Cardiac muscle cell (in vitro differentiated cells and primary cell): ENCODE measurements at regions not wholly inside any gene's neighbourhood (a gene's known extent, or its start where the extent isn't known, plus 50 kb on each side); places are given as distances from the start of the nearest gene placed in this dataset.

Experiments used
- DNase-seq, 2 donors: peaks; one replicate each; pipeline versions ENCODE4 v3.0.0 to v3.0.0-alpha.2; 2010 to 2017; ENCODE audit warnings: low read depth in 1 of 2, low spot score in 1 of 2
- H3K27ac ChIP-seq: fragments of 200-600 bp; sonication (generic); 2 replicates; pipeline ENCODE4 v1.5.1; 2016
- H3K27me3 ChIP-seq: fragments of 200-600 bp; sonication (generic); 2 replicates; pipeline ENCODE4 v1.6.0; 2016; ENCODE audit warnings: control low read depth
- H3K36me3 ChIP-seq: fragments of 200-600 bp; sonication (generic); 2 replicates; pipeline ENCODE4 v1.5.1; 2016; ENCODE audit warnings: control low read depth
- H3K4me1 ChIP-seq: fragments of 200-600 bp; sonication (generic); 2 replicates; pipeline ENCODE4 v1.8.1; 2017; ENCODE audit warnings: low read depth, mild to moderate bottlenecking, mixed run types
- H3K4me3 ChIP-seq: fragments of 200-600 bp; sonication (generic); 2 replicates; pipeline ENCODE4 v1.5.1; 2016; ENCODE audit warnings: mild to moderate bottlenecking
- H3K9me3 ChIP-seq: fragments of 200-600 bp; sonication (generic); 2 replicates; pipeline ENCODE4 v1.5.1; 2017; ENCODE audit warnings: low read depth, mild to moderate bottlenecking, control low read depth
- CTCF ChIP-seq: IDR thresholded peaks from 2 replicates; pipeline ENCODE4 v1.5.1; 2012; ENCODE audit warnings: low read depth, mild to moderate bottlenecking, low read length

- no peak for TF ChIP-seq CTCF
- Histone ChIP-seq H3K36me3 (no peaks in the 10 kb centered on the region), H3K4me3 (no peak overlapping the region), H3K27ac (no peak overlapping the region), H3K9me3 (no peaks in the 10 kb centered on the region), H3K27me3 (no peaks in the 10 kb centered on the region), H3K4me1 (no peaks in the 10 kb centered on the region)
- peak in 1 of 2 donors; percentile 50 for DNase-seq
Measured at GRCh38 chr15:67892559-67893377, 52.9 kb upstream of the RNU6-1 start.

- DNase-seq, result no peak
- H3K27ac ChIP-seq, result no peak overlapping the region
- TF ChIP-seq CTCF, result no peak
- H3K36me3 ChIP-seq, result no peaks in the 10 kb centered on the region
- H3K4me3 ChIP-seq, result no peak overlapping the region
- H3K27me3 ChIP-seq, result no peaks in the 10 kb centered on the region
- no peaks in the 10 kb centered on the region for H3K4me1 ChIP-seq
- no peaks in the 10 kb centered on the region for H3K9me3 ChIP-seq
Measured at GRCh38 chr15:67895237-67895636, 55.4 kb upstream of the RNU6-1 start.

- no peak for TF ChIP-seq CTCF
- H3K4me3 ChIP-seq, result no peak overlapping the region
- DNase-seq, result peak in 1 of 2 donors; percentile 51
Measured at GRCh38 chr15:67897646-67898339, 57.9 kb upstream of the RNU6-1 start.

GRCh38 chr15:67899596-67900283, 59.9 kb upstream of the RNU6-1 start:
- DNase-seq, result no peak
- H3K27ac ChIP-seq, result no peak overlapping the region
- no peaks in the 10 kb centered on the region for H3K27me3 ChIP-seq
- no peak overlapping the region for H3K4me3 ChIP-seq
- H3K36me3 ChIP-seq, result no peaks in the 10 kb centered on the region
- H3K4me1 ChIP-seq, result no peaks in the 10 kb centered on the region
- TF ChIP-seq CTCF, result no peak
- no peaks in the 10 kb centered on the region for H3K9me3 ChIP-seq

More at GRCh38 chr15:67897646-67898339, 57.9 kb upstream of the RNU6-1 start:
- Histone ChIP-seq H3K4me1 (no peaks in the 10 kb centered on the region), H3K9me3 (no peaks in the 10 kb centered on the region), H3K36me3 (no peaks in the 10 kb centered on the region), H3K27ac (no peak overlapping the region), H3K27me3 (no peaks in the 10 kb centered on the region)

- no peak for DNase-seq
- Histone ChIP-seq H3K27me3 (no peaks in the 10 kb centered on the region), H3K4me3 (no peak overlapping the region), H3K36me3 (no peaks in the 10 kb centered on the region), H3K4me1 (no peaks in the 10 kb centered on the region), H3K27ac (no peak overlapping the region), H3K9me3 (no peaks in the 10 kb centered on the region)
- no peak for TF ChIP-seq CTCF
Measured at GRCh38 chr15:67900621-67901147, 60.8 kb upstream of the RNU6-1 start.
